A549 (cell line): ENCODE measurements at regions not wholly inside any gene's neighbourhood (a gene's known extent, or its start where the extent isn't known, plus 50 kb on each side); places are given as distances from the start of the nearest gene placed in this dataset.

Experiments
- POLR2A ChIP-seq: IDR thresholded peaks from 2 replicates; pipeline ENCODE4 v1.6.1; 2012; ENCODE audit warnings: mild to moderate bottlenecking, low read length
- TF ChIP-seq, protein P1 (sequence below): IDR thresholded peaks from 2 replicates; pipeline ENCODE4 v1.6.1; 2012; ENCODE audit warnings: low read depth, borderline replicate concordance

DNA sequence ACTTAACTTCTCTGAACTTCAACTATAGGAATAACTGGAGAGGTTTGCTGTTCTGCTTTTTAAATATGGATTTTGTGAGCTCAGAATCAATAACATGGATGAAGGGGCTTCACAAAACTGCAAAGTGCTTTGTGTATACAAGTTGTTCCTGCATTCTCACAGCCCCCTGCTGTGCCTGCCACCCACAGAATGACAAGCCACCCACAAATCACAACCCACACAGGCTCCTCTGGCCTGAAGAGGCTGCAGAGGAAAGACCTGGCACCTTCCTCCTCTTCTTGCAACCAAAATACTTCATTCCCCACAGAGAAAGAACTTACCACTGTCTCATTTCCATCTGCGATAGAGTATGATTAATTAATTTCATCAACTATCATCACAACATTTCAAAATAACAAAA lies 106.7 kb upstream of the NHSL1 start:
- no peak for TF ChIP-seq POLR2A
- TF ChIP-seq, protein P1, sequence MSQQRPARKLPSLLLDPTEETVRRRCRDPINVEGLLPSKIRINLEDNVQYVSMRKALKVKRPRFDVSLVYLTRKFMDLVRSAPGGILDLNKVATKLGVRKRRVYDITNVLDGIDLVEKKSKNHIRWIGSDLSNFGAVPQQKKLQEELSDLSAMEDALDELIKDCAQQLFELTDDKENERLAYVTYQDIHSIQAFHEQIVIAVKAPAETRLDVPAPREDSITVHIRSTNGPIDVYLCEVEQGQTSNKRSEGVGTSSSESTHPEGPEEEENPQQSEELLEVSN: no peak
